Stomach (tissue), 8 donors: ENCODE measurements at regions not wholly inside any gene's neighbourhood (a gene's known extent, or its start where the extent isn't known, plus 50 kb on each side); places are given as distances from the start of the nearest gene placed in this dataset.
A peak's percentile ranks its signal among the peaks of the same experiment; 100 is the strongest.

Experiments
- DNase-seq, 2 donors: peaks; one replicate each; pipeline versions ENCODE4 v3.0.0 to v3.0.0-alpha.2; 2013 to 2019
- H3K27ac ChIP-seq, 5 donors: fragments of 200-600 bp in 4 of 5; sonication (generic) in 4 of 5; one replicate each; pipeline ENCODE4 v1.5.1; 2013 to 2019; ENCODE audit warnings: mild to moderate bottlenecking in 1 of 5, moderate library complexity in 1 of 5
- H3K27me3 ChIP-seq, 3 donors: fragments of 200-600 bp; sonication (generic); one replicate each; pipeline ENCODE4 v1.5.1; 2017 to 2019; ENCODE audit warnings: mixed run types in 1 of 3
- H3K36me3 ChIP-seq, 4 donors: fragments of 200-600 bp; sonication (generic); 1 replicate in 3 of 4; 2 replicates in 1 of 4; pipeline ENCODE4 v1.5.1; 2016 to 2019
- H3K4me1 ChIP-seq, 4 donors: fragments of 200-600 bp; sonication (generic); one replicate each; pipeline ENCODE4 v1.5.1; 2016 to 2019
- H3K4me3 ChIP-seq, 4 donors: fragments of 200-600 bp; sonication (generic) in 3 of 4; one replicate each; pipeline ENCODE4 v1.5.1; 2016 to 2019; ENCODE audit warnings: mild to moderate bottlenecking in 1 of 4
- H3K9me3 ChIP-seq, 4 donors: fragments of 200-600 bp; sonication (generic); one replicate each; pipeline ENCODE4 v1.5.1; 2016 to 2019
- EP300 ChIP-seq: sonication (generic); formaldehyde crosslinking; IDR thresholded peaks from one replicate; pipeline ENCODE4 v1.6.1; 2017; ENCODE audit warnings: antibody characterized with exemption
- POLR2A ChIP-seq, 4 donors: fragments of 450-650 bp; IDR thresholded peaks; one replicate each; pipeline ENCODE4 v1.6.1; 2016; ENCODE audit warnings: antibody characterized with exemption in 4 of 4, control low read depth in 2 of 4, mild to moderate bottlenecking in 1 of 4, moderate library complexity in 1 of 4
- POLR2AphosphoS5 ChIP-seq, 3 donors: sonication (generic); formaldehyde crosslinking; IDR thresholded peaks; one replicate each; pipeline ENCODE4 v1.6.1; 2016; ENCODE audit warnings: antibody characterized with exemption in 3 of 3
- WGBS, 5 donors: extraction: QIAGEN DNeasy Blood & Tissue Kit in 3 of 5; methylation state at CpG; one replicate each; pipeline versions ENCODE4 v1.1.5 to v1.1.7; 2013 to 2018; 5-methylcytosine and 5-hydroxymethylcytosine counted together
- intact Hi-C: fragments of 100-400 bp; cut with DNase I; formaldehyde crosslinking; loops from one replicate; pipeline ENCODE4 v1.15.1; 2023; ENCODE audit warnings: low total_unique reads
- TF ChIP-seq, protein P1 (sequence below), 7 experiments: fragments of 450-650 bp in 4 of 7; fragments of 200-600 bp in 3 of 7; sonication (generic) in 3 of 7; IDR thresholded peaks; one replicate each; pipeline ENCODE4 v1.5.1; 2016 to 2019; ENCODE audit warnings: antibody characterized with exemption in 7 of 7, control low read depth in 2 of 7, mild to moderate bottlenecking in 1 of 7
- donor health status: healthy with polysubstance abuse.
- donor health status: Bipolar disorder and iron deficiency.
- donor health status: healthy.

DNA sequence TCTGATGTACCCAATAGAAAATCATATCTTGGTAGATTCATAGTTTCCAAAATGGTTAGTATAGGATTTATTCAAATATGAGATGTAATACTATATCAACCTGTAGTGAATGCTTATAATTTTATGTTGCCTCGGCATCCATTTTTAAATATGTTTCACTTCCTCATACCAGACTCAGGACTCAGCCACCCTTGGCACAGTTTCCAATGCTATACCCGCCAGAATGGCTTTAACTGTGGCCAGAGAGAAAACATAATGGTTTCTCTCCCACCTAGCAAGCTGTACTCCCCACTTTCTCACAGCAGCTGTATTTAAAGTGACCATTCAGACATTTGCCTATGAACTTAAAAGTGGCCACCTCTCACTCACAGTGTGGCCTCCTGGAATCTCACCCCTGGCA, 466.6 kb upstream of the PABPC4L start:
- H3K27me3 ChIP-seq = no peaks in the 10 kb centered on the region
- H3K27ac ChIP-seq = no peak overlapping the region
- no peaks in the 10 kb centered on the region for H3K9me3 ChIP-seq
- no peaks in the 10 kb centered on the region for H3K4me1 ChIP-seq
- no peaks in the 10 kb centered on the region for H3K36me3 ChIP-seq
- peak; percentile 41 to 54 for DNase-seq
- intact Hi-C loops = no loop called here
- no peak overlapping the region for H3K4me3 ChIP-seq
- TF ChIP-seq EP300 = no peak
- TF ChIP-seq, protein P1, sequence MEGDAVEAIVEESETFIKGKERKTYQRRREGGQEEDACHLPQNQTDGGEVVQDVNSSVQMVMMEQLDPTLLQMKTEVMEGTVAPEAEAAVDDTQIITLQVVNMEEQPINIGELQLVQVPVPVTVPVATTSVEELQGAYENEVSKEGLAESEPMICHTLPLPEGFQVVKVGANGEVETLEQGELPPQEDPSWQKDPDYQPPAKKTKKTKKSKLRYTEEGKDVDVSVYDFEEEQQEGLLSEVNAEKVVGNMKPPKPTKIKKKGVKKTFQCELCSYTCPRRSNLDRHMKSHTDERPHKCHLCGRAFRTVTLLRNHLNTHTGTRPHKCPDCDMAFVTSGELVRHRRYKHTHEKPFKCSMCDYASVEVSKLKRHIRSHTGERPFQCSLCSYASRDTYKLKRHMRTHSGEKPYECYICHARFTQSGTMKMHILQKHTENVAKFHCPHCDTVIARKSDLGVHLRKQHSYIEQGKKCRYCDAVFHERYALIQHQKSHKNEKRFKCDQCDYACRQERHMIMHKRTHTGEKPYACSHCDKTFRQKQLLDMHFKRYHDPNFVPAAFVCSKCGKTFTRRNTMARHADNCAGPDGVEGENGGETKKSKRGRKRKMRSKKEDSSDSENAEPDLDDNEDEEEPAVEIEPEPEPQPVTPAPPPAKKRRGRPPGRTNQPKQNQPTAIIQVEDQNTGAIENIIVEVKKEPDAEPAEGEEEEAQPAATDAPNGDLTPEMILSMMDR (IDR thresholded peaks at IDR 0.05) = no peak
- TF ChIP-seq POLR2AphosphoS5 (IDR thresholded peaks at IDR 0.05) = no peak
- no peak for TF ChIP-seq POLR2A (IDR thresholded peaks at IDR 0.05)
- WGBS, 5 donors = 20 to 48% (median 36%) methylated on average over 2 of the region's 2 CpGs

DNA sequence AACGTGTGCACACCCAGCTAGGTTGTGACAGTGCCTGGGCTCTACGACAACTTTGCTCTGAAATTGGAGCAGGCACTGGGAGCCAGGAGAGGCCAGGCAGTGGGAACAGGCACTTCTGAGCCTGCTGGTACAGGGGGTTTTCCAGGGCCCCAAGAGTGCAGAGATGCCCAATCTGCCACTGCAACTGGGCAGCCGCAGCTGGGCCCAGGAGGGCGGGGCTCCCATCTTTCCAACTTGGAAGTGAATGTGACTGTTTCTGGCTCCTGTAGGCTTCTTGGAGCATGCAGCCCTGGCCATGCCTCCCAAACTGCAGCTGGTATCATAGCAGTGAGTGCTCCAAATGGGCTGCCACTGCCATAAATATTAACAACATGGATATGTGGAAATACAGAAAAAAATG, 465.1 kb upstream of the PABPC4L start:
- H3K27ac ChIP-seq = no peak overlapping the region
- H3K4me1 ChIP-seq = no peaks in the 10 kb centered on the region
- TF ChIP-seq EP300 = no peak
- TF ChIP-seq, protein P1 (IDR thresholded peaks at IDR 0.05) = no peak
- TF ChIP-seq POLR2AphosphoS5 (IDR thresholded peaks at IDR 0.05) = no peak
- TF ChIP-seq POLR2A (IDR thresholded peaks at IDR 0.05) = no peak
- H3K36me3 ChIP-seq = no peaks in the 10 kb centered on the region
- intact Hi-C loops = no loop called here
- no peaks in the 10 kb centered on the region for H3K27me3 ChIP-seq
- H3K9me3 ChIP-seq = no peaks in the 10 kb centered on the region
- no peak for DNase-seq
- no peak overlapping the region for H3K4me3 ChIP-seq
- WGBS, 5 donors = 84 to 100% (median 90%) methylated on average over 2 to 4 of the region's 4 CpGs

DNA sequence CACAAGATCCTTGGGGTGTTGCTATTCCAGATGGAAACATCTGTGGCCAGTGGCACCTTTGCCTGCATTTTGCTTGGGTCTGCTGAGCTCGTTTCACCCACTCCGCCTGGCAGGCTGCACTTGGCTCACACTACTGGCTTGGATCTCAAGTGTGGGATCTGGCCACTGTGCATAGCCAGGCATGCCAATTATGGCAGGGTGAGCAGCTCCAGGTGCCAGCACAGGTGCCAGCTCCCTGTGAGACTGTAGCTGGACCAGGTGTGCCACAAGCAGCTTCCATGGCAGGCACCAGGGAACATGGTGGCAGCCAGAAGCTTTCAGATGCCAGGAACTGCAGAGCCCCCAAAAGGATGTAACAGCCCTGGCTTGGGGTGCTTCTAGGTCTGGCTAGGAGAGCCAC, 463.8 kb upstream of the PABPC4L start:
- Histone ChIP-seq H3K4me1 (no peaks in the 10 kb centered on the region), H3K27ac (no peak overlapping the region), H3K9me3 (no peaks in the 10 kb centered on the region), H3K4me3 (no peak overlapping the region), H3K27me3 (no peaks in the 10 kb centered on the region), H3K36me3 (no peaks in the 10 kb centered on the region)
- intact Hi-C loops = no loop called here
- no peak for DNase-seq
- 71 to 86% (median 83%) methylated on average over 2 of the region's 2 CpGs for WGBS, 5 donors
- TF ChIP-seq, protein P1 (IDR thresholded peaks at IDR 0.05) = no peak
- no peak for TF ChIP-seq POLR2A (IDR thresholded peaks at IDR 0.05)
- TF ChIP-seq POLR2AphosphoS5 (IDR thresholded peaks at IDR 0.05) = no peak
- no peak for TF ChIP-seq EP300

DNA sequence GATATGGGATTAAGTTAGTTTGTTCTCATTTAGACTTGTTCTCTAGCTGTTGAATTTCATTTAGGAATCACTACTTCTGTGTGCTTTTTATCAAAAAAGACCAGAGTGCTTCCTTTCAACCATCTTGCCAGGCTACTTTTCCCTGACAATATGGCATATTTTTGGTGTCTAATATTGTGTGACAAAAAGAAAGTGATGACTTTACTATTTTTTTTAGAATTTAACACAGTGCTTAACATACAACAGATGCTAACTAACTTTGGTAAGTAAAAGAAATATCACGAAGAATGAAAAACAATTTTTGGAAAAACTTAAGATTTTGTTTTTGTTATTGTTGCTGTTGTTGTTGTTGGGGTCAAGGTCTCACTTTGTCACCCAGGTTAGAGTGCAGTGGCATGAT, 462.2 kb upstream of the PABPC4L start:
- TF ChIP-seq EP300 (no peak), POLR2AphosphoS5 (IDR thresholded peaks at IDR 0.05) (no peak), POLR2A (IDR thresholded peaks at IDR 0.05) (no peak)
- Histone ChIP-seq H3K27me3 (no peaks in the 10 kb centered on the region), H3K27ac (no peak overlapping the region), H3K4me3 (no peak overlapping the region), H3K36me3 (no peaks in the 10 kb centered on the region), H3K4me1 (no peaks in the 10 kb centered on the region), H3K9me3 (no peaks in the 10 kb centered on the region)
- no peak for DNase-seq
- whole genome bisulfite sequencing, 5 donors = 88 to 95% (median 90%) methylated on average over 1 of the region's 1 CpG
- intact Hi-C loops = no loop called here

DNA sequence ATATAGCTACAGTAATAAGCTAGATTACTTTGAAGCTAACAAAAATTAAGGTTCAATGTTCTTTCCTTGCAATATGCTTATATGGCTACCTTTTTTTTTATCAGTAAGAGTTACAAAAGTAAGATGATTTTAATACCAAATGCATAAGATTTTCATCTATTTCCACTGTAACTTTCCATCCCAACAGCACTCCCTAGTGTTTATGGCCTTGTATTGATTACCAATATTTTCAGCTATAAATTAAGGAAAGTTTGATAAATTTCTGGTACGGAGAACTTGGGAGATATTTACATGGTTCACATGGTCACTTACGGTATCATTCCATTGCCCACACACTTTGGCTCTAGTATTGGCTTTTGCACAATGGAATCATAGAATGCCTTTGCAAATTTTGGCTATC, 448.9 kb upstream of the PABPC4L start:
- no peaks in the 10 kb centered on the region for H3K27me3 ChIP-seq

More for the DNA sequence above, 448.9 kb upstream of the PABPC4L start:
- Histone ChIP-seq H3K36me3 (no peaks in the 10 kb centered on the region), H3K4me1 (no peaks in the 10 kb centered on the region), H3K27ac (no peak overlapping the region), H3K4me3 (no peak overlapping the region), H3K9me3 (no peaks in the 10 kb centered on the region)
- WGBS, 5 donors = 77 to 90% (median 83%) methylated on average over 2 of the region's 2 CpGs
- intact Hi-C loops = no loop called here
- no peak for DNase-seq
- TF ChIP-seq EP300 = no peak
- TF ChIP-seq, protein P1 (IDR thresholded peaks at IDR 0.05) = no peak
- no peak for TF ChIP-seq POLR2A (IDR thresholded peaks at IDR 0.05)
- no peak for TF ChIP-seq POLR2AphosphoS5 (IDR thresholded peaks at IDR 0.05)
